DMS53 treated with DMSO at 0.1 percent for 48 hours (cell line): ENCODE measurements at regions not wholly inside any gene's neighbourhood (a gene's known extent, or its start where the extent isn't known, plus 50 kb on each side); places are given as distances from the start of the nearest gene placed in this dataset.

Source experiments
- DNase-seq: peaks from one replicate; lab custom pipeline; 2025; ENCODE audit not compliant: unreplicated experiment; lab: John Stamatoyannopoulos, UW

- peak; percentile 8 for DNase-seq
Observed at GRCh38 chr1:82485591-82486369, 685.0 kb downstream of the ADGRL2 start.

GRCh38 chr1:82483146-82483545 lies 682.4 kb downstream of the ADGRL2 start:
- DNase-seq, result no peak

- no peak for DNase-seq
Observed at GRCh38 chr1:82478916-82479315, 678.2 kb downstream of the ADGRL2 start.

- no peak for DNase-seq
Observed at GRCh38 chr1:82472489-82473131, 671.9 kb downstream of the ADGRL2 start.

- no peak for DNase-seq
Observed at GRCh38 chr1:82466891-82467290, 666.2 kb downstream of the ADGRL2 start.

- no peak for DNase-seq
Observed at GRCh38 chr1:82466416-82466815, 665.7 kb downstream of the ADGRL2 start.

GRCh38 chr1:82465024-82465423 lies 664.3 kb downstream of the ADGRL2 start:
- DNase-seq, result no peak

- DNase-seq, result peak; percentile 53
Observed at GRCh38 chr1:82464362-82465001, 663.7 kb downstream of the ADGRL2 start.

GRCh38 chr1:82463951-82464350 lies 663.2 kb downstream of the ADGRL2 start:
- DNase-seq, result no peak

GRCh38 chr1:82462366-82462765 lies 661.6 kb downstream of the ADGRL2 start:
- DNase-seq, result no peak

GRCh38 chr1:82455342-82455741 lies 654.6 kb downstream of the ADGRL2 start:
- DNase-seq, result no peak

GRCh38 chr1:82454431-82454830 lies 653.7 kb downstream of the ADGRL2 start:
- DNase-seq, result no peak

GRCh38 chr1:82453511-82454185 lies 652.9 kb downstream of the ADGRL2 start:
- DNase-seq, result no peak

- DNase-seq, result no peak
Observed at GRCh38 chr1:82452096-82452495, 651.4 kb downstream of the ADGRL2 start.

- no peak for DNase-seq
Observed at GRCh38 chr1:82451191-82451590, 650.5 kb downstream of the ADGRL2 start.

- no peak for DNase-seq
Observed at GRCh38 chr1:82449506-82450057, 648.8 kb downstream of the ADGRL2 start.

GRCh38 chr1:82446955-82447354 lies 646.2 kb downstream of the ADGRL2 start:
- DNase-seq, result no peak

GRCh38 chr1:82446236-82446635 lies 645.5 kb downstream of the ADGRL2 start:
- no peak for DNase-seq

GRCh38 chr1:82445827-82446226 lies 645.1 kb downstream of the ADGRL2 start:
- DNase-seq, result no peak

- no peak for DNase-seq
Observed at GRCh38 chr1:82445132-82445531, 644.4 kb downstream of the ADGRL2 start.

- DNase-seq, result no peak
Observed at GRCh38 chr1:82441402-82441801, 640.7 kb downstream of the ADGRL2 start.
